Activated CD4-positive, alpha-beta T cell treated with anti-CD3 and anti-CD28 coated beads, Interleukin-10, Interleukin-2, amounts not matched to agents 100 ng/mL and 50 ng/mL, durations not matched to agents 16 hours and 8 hours (primary cell): ENCODE measurements at regions not wholly inside any gene's neighbourhood (a gene's known extent, or its start where the extent isn't known, plus 50 kb on each side); places are given as distances from the start of the nearest gene placed in this dataset.
"Not testable (repeated sequence)": the region's sequence is repeated elsewhere in the genome, so short reads cannot be mapped to it uniquely, and the experiment has no call there.

Source experiments
- DNase-seq: peaks from one replicate; pipeline ENCODE4 v3.0.0-alpha.2; 2020

- no peak for DNase-seq
Observed at GRCh38 chr12:25424211-25424731, 128.8 kb downstream of the LMNTD1 start.

GRCh38 chr12:25423355-25424050, 129.6 kb downstream of the LMNTD1 start:
- DNase-seq, result no peak

- no peak for DNase-seq
Observed at GRCh38 chr12:25422241-25422640, 130.8 kb downstream of the LMNTD1 start.

GRCh38 chr12:25421651-25422167, 131.4 kb downstream of the LMNTD1 start:
- no peak for DNase-seq

GRCh38 chr12:25420116-25420515, 133.0 kb downstream of the LMNTD1 start:
- DNase-seq, result no peak

GRCh38 chr12:25419595-25419994, 133.5 kb downstream of the LMNTD1 start:
- no peak for DNase-seq

GRCh38 chr12:25417071-25417470, 136.0 kb downstream of the LMNTD1 start:
- DNase-seq, result no peak

GRCh38 chr12:25416516-25416915, 136.6 kb downstream of the LMNTD1 start:
- DNase-seq, result no peak

GRCh38 chr12:25415004-25415403, 138.1 kb downstream of the LMNTD1 start:
- DNase-seq, result no peak

GRCh38 chr12:25412735-25413134, 140.3 kb downstream of the LMNTD1 start:
- DNase-seq, result no peak

- no peak for DNase-seq
Observed at GRCh38 chr12:25404955-25405354, 148.1 kb downstream of the LMNTD1 start.

GRCh38 chr12:25401547-25402345, 151.0 kb upstream of the KRAS start:
- no peak for DNase-seq

GRCh38 chr12:25397001-25397400, 146.3 kb upstream of the KRAS start:
- no peak for DNase-seq

- DNase-seq, result no peak
Observed at GRCh38 chr12:25395227-25395626, 144.5 kb upstream of the KRAS start.

GRCh38 chr12:25394775-25395174, 144.0 kb upstream of the KRAS start:
- DNase-seq, result not testable (repeated sequence)

GRCh38 chr12:25394025-25394424, 143.3 kb upstream of the KRAS start:
- no peak for DNase-seq

- not testable (repeated sequence) for DNase-seq
Observed at GRCh38 chr12:25391346-25391745, 140.6 kb upstream of the KRAS start.

GRCh38 chr12:25388183-25388582, 137.5 kb upstream of the KRAS start:
- DNase-seq, result peak; percentile 94

GRCh38 chr12:25387732-25388050, 137.0 kb upstream of the KRAS start:
- DNase-seq, result no peak

- peak; percentile 90 for DNase-seq
Observed at GRCh38 chr12:25386831-25387731, 136.4 kb upstream of the KRAS start.

- no peak for DNase-seq
Observed at GRCh38 chr12:25384893-25385248, 134.1 kb upstream of the KRAS start.

GRCh38 chr12:25384038-25384892, 133.5 kb upstream of the KRAS start:
- DNase-seq, result no peak
